ENCODE measurements at regions not wholly inside any gene's neighbourhood (a gene's known extent, or its start where the extent isn't known, plus 50 kb on each side); places are given as distances from the start of the nearest gene placed in this dataset.

GRCh38 chr1:30478799-30479563 is 244.4 kb downstream of the MATN1 start:
- DNase-seq (ENCODE audit: insufficient read length), result no peak
- no peak for FAIRE-seq
- TF ChIP-seq POLR2AphosphoS5 (IDR thresholded peaks at IDR 0.05; ENCODE audit: low read depth, low read length), result no peak
- TF ChIP-seq POLR2A (IDR thresholded peaks at IDR 0.05; ENCODE audit: low read depth, low read length), result no peak
- no peak for TF ChIP-seq TAF1 (IDR thresholded peaks at IDR 0.05; ENCODE audit: borderline replicate concordance, low read depth, low read length)

DNA sequence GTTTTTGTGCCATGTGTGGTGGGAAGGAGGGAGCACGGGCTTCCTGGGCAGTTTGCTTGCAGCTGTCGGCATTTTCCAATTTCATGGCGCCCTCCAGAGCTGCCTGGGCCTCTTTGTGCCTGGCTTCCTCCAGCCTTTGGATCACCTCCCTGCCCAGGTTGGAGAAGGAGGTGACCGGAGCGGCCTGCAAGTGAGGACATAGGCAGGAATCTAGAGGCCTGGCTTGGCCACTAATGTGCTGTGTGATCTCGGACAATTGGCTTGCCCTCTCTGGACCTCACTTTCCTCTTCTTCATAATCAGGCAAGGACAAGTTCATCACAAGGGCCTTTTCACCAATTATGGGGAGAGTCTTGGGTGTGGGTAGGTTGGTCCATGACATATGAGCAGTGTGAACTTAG is 245.1 kb downstream of the MATN1 start:
- TF ChIP-seq POLR2AphosphoS5 (IDR thresholded peaks at IDR 0.05; ENCODE audit: low read depth, low read length) (no peak), TAF1 (IDR thresholded peaks at IDR 0.05; ENCODE audit: borderline replicate concordance, low read depth, low read length) (no peak), POLR2A (IDR thresholded peaks at IDR 0.05; ENCODE audit: low read depth, low read length) (no peak)
- DNase-seq (ENCODE audit: insufficient read length) (no peak), FAIRE-seq (no peak)

GRCh38 chr1:30477588-30477987 is 245.8 kb downstream of the MATN1 start:
- TF ChIP-seq POLR2A (IDR thresholded peaks at IDR 0.05; ENCODE audit: low read depth, low read length) (no peak), POLR2AphosphoS5 (IDR thresholded peaks at IDR 0.05; ENCODE audit: low read depth, low read length) (no peak), TAF1 (IDR thresholded peaks at IDR 0.05; ENCODE audit: borderline replicate concordance, low read depth, low read length) (no peak)
- FAIRE-seq, result no peak

DNA sequence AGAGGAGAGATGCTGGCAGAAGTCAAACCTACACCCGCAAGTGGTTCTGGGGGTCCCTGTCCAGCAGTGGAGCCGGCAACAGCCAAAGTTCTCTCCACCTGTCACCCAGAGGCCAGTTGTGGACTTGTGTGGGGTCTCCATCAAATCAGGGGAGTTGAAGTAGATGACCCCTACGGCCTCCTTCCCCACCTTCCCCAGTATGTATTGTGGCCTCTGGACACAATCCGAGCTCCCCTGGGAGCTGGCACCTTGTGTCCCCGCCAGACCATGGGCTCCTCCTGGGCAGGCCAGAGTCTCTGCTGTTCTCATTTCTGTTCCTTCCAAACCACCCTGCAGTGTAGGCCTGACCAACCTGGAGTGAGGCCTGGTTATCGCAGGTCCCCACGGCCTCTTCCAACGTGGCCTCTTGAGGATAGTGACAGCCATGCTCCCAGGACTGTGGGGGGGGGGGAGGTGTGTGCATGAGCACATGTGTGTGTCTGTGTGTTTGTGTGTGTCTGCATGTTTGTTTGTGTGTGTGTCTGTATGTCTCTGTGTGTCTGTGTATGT is 246.4 kb downstream of the MATN1 start:
- FAIRE-seq (no peak), DNase-seq (ENCODE audit: insufficient read length) (no peak)
- TF ChIP-seq POLR2A (IDR thresholded peaks at IDR 0.05; ENCODE audit: low read depth, low read length) (no peak), POLR2AphosphoS5 (IDR thresholded peaks at IDR 0.05; ENCODE audit: low read depth, low read length) (no peak), TAF1 (IDR thresholded peaks at IDR 0.05; ENCODE audit: borderline replicate concordance, low read depth, low read length) (no peak)

More at GRCh38 chr1:30477588-30477987, 245.8 kb downstream of the MATN1 start:
- DNase-seq (ENCODE audit: insufficient read length), result no peak

GRCh38 chr1:30476476-30476875 is 246.9 kb downstream of the MATN1 start:
- no peak for DNase-seq (ENCODE audit: insufficient read length)
- FAIRE-seq, result no peak
- TF ChIP-seq POLR2A (IDR thresholded peaks at IDR 0.05; ENCODE audit: low read depth, low read length) (no peak), POLR2AphosphoS5 (IDR thresholded peaks at IDR 0.05; ENCODE audit: low read depth, low read length) (no peak), TAF1 (IDR thresholded peaks at IDR 0.05; ENCODE audit: borderline replicate concordance, low read depth, low read length) (no peak)

DNA sequence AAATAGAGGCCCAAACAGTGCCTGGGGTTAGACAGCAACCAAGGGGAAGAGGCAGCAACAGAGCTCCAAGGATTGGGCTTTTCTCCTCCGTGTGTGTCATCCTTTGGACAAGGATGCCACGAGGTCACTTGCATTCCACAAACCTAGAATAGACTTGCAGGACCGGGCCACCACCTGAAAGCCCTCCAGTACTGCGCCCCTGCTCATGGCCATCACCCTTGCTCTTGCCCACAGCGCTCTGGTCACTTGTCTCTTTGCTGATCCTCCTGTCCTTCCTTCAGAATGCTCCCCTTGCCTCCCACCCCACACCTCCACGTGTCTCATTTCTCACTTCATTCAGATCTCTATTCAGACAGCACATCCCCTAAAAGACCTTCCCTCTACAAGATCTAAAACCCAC is 247.4 kb downstream of the MATN1 start:
- DNase-seq (ENCODE audit: insufficient read length) (no peak), FAIRE-seq (no peak)
- TF ChIP-seq TAF1 (IDR thresholded peaks at IDR 0.05; ENCODE audit: borderline replicate concordance, low read depth, low read length), result no peak

DNA sequence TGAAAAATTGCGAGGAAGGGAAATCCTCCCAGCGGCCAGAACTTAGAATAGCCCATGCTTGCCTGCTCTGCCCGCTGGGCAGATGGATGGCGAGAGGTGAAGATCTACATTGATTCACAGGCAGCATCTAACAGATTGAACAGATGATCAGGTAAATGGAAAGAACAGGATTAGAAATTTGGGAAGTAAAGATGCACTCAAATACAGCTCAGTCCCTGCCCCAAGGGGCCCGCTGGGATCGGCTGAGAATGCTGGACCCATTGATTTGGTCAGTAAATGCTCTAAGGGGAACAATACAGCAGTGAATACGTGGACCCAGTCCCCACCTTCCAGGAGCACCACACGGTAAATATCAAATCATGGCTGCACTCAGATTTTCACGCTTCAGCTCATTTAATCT is 248.2 kb downstream of the MATN1 start:
- DNase-seq (ENCODE audit: insufficient read length) (no peak), FAIRE-seq (no peak)
- TF ChIP-seq POLR2A (IDR thresholded peaks at IDR 0.05; ENCODE audit: low read depth, low read length) (no peak), POLR2AphosphoS5 (IDR thresholded peaks at IDR 0.05; ENCODE audit: low read depth, low read length) (no peak), TAF1 (IDR thresholded peaks at IDR 0.05; ENCODE audit: borderline replicate concordance, low read depth, low read length) (no peak)

GRCh38 chr1:30474818-30475200 is 248.6 kb downstream of the MATN1 start:
- no peak for FAIRE-seq
- DNase-seq (ENCODE audit: insufficient read length), result no peak
- no peak for TF ChIP-seq POLR2A (IDR thresholded peaks at IDR 0.05; ENCODE audit: low read depth, low read length)
- TF ChIP-seq TAF1 (IDR thresholded peaks at IDR 0.05; ENCODE audit: borderline replicate concordance, low read depth, low read length), result no peak
- no peak for TF ChIP-seq POLR2AphosphoS5 (IDR thresholded peaks at IDR 0.05; ENCODE audit: low read depth, low read length)

- no peak for FAIRE-seq
- no peak for TF ChIP-seq POLR2AphosphoS5 (IDR thresholded peaks at IDR 0.05; ENCODE audit: low read depth, low read length)
- no peak for TF ChIP-seq POLR2A (IDR thresholded peaks at IDR 0.05; ENCODE audit: low read depth, low read length)
- TF ChIP-seq TAF1 (IDR thresholded peaks at IDR 0.05; ENCODE audit: borderline replicate concordance, low read depth, low read length), result no peak
- no peak for DNase-seq (ENCODE audit: insufficient read length)
Observed at GRCh38 chr1:30473922-30474817, 249.2 kb downstream of the MATN1 start.

- no peak for TF ChIP-seq TAF1 (IDR thresholded peaks at IDR 0.05; ENCODE audit: borderline replicate concordance, low read depth, low read length)
- TF ChIP-seq POLR2A (IDR thresholded peaks at IDR 0.05; ENCODE audit: low read depth, low read length), result no peak
- no peak for TF ChIP-seq POLR2AphosphoS5 (IDR thresholded peaks at IDR 0.05; ENCODE audit: low read depth, low read length)
- DNase-seq (ENCODE audit: insufficient read length) (no peak), FAIRE-seq (no peak)
Observed at GRCh38 chr1:30472526-30472925, 250.9 kb downstream of the MATN1 start.

- TF ChIP-seq POLR2A (IDR thresholded peaks at IDR 0.05; ENCODE audit: low read depth, low read length) (no peak), TAF1 (IDR thresholded peaks at IDR 0.05; ENCODE audit: borderline replicate concordance, low read depth, low read length) (no peak), POLR2AphosphoS5 (IDR thresholded peaks at IDR 0.05; ENCODE audit: low read depth, low read length) (no peak)
- no peak for FAIRE-seq
Observed at GRCh38 chr1:30472009-30472408, 251.4 kb downstream of the MATN1 start.

More at GRCh38 chr1:30472009-30472408, 251.4 kb downstream of the MATN1 start:
- no peak for DNase-seq (ENCODE audit: insufficient read length)
